B cell (primary cell): ENCODE measurements at regions not wholly inside any gene's neighbourhood (a gene's known extent, or its start where the extent isn't known, plus 50 kb on each side); places are given as distances from the start of the nearest gene placed in this dataset.

Source experiments
- ATAC-seq: fragments of 200-7000 bp; cut with Tn5 transposase; one replicate; pipeline ENCODE4 v1.10.0; 2021; ENCODE audit warnings: low read depth, mild to moderate bottlenecking, moderate number of reproducible peaks, moderate library complexity
- CTCF ChIA-PET: fragments of 350-600 bp; sonication (Branson Sonifier 250); formaldehyde crosslinking; loops from one replicate; lab custom pipeline; 2021; ENCODE audit warnings: antibody characterized with exemption, inconsistent platforms; lab: Charles Lee
- POLR2A ChIA-PET: fragments of 350-600 bp; sonication (Branson Sonifier 250); formaldehyde crosslinking; loops from one replicate; lab custom pipeline; 2021; ENCODE audit warnings: antibody characterized with exemption; lab: Charles Lee
- DNase-seq: peaks from one replicate; pipeline ENCODE4 v3.0.0; 2013
- H2AFZ ChIP-seq: 2 replicates; pipeline ENCODE4 v1.6.1; 2012; ENCODE audit warnings: mild to moderate bottlenecking, low read depth, low read length; ENCODE audit not compliant: insufficient read depth, poor library complexity, severe bottlenecking
- H3K27ac ChIP-seq, 2 donors: 1 replicate in 1 of 2; 2 replicates in 1 of 2; pipeline ENCODE4 v1.5.1; 2012 to 2013; ENCODE audit warnings: low read length in 2 of 2, mild to moderate bottlenecking in 2 of 2, moderate library complexity in 1 of 2
- H3K27me3 ChIP-seq, 4 experiments: fragments of 200-600 bp in 1 of 4; sonication (generic) in 1 of 4; replicated peaks in 1 of 4; 1 replicate in 2 of 4; 2 replicates in 2 of 4; pipeline versions ENCODE4 v1.6.1 to v1.7.0; 2013 to 2016; ENCODE audit warnings: low read length in 3 of 4, mild to moderate bottlenecking in 2 of 4, mixed read lengths in 1 of 4, moderate library complexity in 1 of 4; ENCODE audit not compliant: insufficient read depth in 4 of 4, control insufficient read depth in 3 of 4; ENCODE audit errors: control extremely low read depth in 1 of 4
- H3K36me3 ChIP-seq, 2 experiments: replicated peaks in 1 of 2; 1 replicate in 1 of 2; 2 replicates in 1 of 2; pipeline versions ENCODE4 v1.6.1 to v1.7.1; 2013; ENCODE audit warnings: low read length in 1 of 2; ENCODE audit not compliant: insufficient read depth in 2 of 2, control insufficient read depth in 1 of 2; ENCODE audit errors: control extremely low read depth in 1 of 2, extremely low read depth in 1 of 2
- H3K4me1 ChIP-seq, 2 donors: fragments of 200-600 bp in 1 of 2; sonication (generic) in 1 of 2; 1 replicate in 1 of 2; 2 replicates in 1 of 2; pipeline versions ENCODE4 v1.5.1 to v1.6.1; 2013 to 2017; ENCODE audit warnings: low read length in 2 of 2; ENCODE audit not compliant: control insufficient read depth in 2 of 2, insufficient read depth in 2 of 2
- H3K4me2 ChIP-seq: replicated peaks from 2 replicates; pipeline ENCODE3; 2012; ENCODE audit warnings: mild to moderate bottlenecking, low read depth, low read length; ENCODE audit not compliant: poor library complexity, severe bottlenecking
- H3K4me3 ChIP-seq, 5 experiments: fragments of 200-600 bp in 1 of 5; sonication (generic) in 1 of 5; 1 replicate in 3 of 5; 2 replicates in 2 of 5; pipeline versions ENCODE4 v1.5.1 to v1.7.0; 2011 to 2016; ENCODE audit warnings: low read length in 4 of 5, mild to moderate bottlenecking in 4 of 5, low read depth in 2 of 5, control low read depth in 1 of 5, moderate library complexity in 1 of 5; ENCODE audit not compliant: insufficient read depth in 1 of 5; ENCODE audit errors: control extremely low read depth in 1 of 5, extremely low read depth in 1 of 5
- H3K79me2 ChIP-seq: fragments of 200-600 bp; sonication (generic); one replicate; pipeline ENCODE4 v1.6.0; 2016; ENCODE audit warnings: low read length; ENCODE audit not compliant: control insufficient read depth, insufficient read depth
- H3K9ac ChIP-seq: fragments of 200-600 bp; sonication (generic); 2 replicates; pipeline ENCODE4 v1.6.1; 2017; ENCODE audit warnings: mild to moderate bottlenecking, low read length, moderate library complexity
- H3K9me3 ChIP-seq, 3 donors: one replicate each; pipeline versions ENCODE4 v1.6.1 to v1.7.1; 2013; ENCODE audit warnings: low read length in 2 of 3; ENCODE audit not compliant: control insufficient read depth in 2 of 3, insufficient read depth in 1 of 3; ENCODE audit errors: control extremely low read depth in 1 of 3
- H4K20me1 ChIP-seq: 2 replicates; pipeline ENCODE4 v1.6.0; 2012; ENCODE audit warnings: mild to moderate bottlenecking, low read length; ENCODE audit not compliant: insufficient read depth, control insufficient read depth, poor library complexity, severe bottlenecking
- H3K27ac Mint-ChIP-seq: one replicate; pipeline ENCODE4 v1.8.0; 2021; ENCODE audit warnings: mixed read lengths
- H3K27me3 Mint-ChIP-seq: one replicate; pipeline ENCODE4 v1.8.0; 2021; ENCODE audit warnings: mixed read lengths
- H3K4me1 Mint-ChIP-seq: one replicate; pipeline ENCODE4 v1.8.0; 2021; ENCODE audit warnings: mixed read lengths
- H3K4me3 Mint-ChIP-seq: one replicate; pipeline ENCODE4 v1.8.0; 2021; ENCODE audit warnings: mixed read lengths
- H3K9me3 Mint-ChIP-seq: one replicate; pipeline ENCODE4 v1.8.0; 2022; ENCODE audit warnings: mixed read lengths; ENCODE audit not compliant: insufficient read depth
- CTCF ChIP-seq: fragments of 200-600 bp; IDR thresholded peaks from one replicate; pipeline ENCODE4 v1.8.0; 2022; ENCODE audit warnings: antibody characterized with exemption, mild to moderate bottlenecking
- EZH2 ChIP-seq: IDR thresholded peaks from 2 replicates; pipeline ENCODE4 v1.6.1; 2012; ENCODE audit warnings: borderline replicate concordance, low read depth, mild to moderate bottlenecking, moderate library complexity, low read length; ENCODE audit not compliant: insufficient read depth, poor library complexity, severe bottlenecking
- WGBS: methylation state at CpG from one replicate; pipeline ENCODE4 v1.1.5; 2013; ENCODE audit warnings: missing lambda C conversion rate; ENCODE audit not compliant: insufficient coverage; 5-methylcytosine and 5-hydroxymethylcytosine counted together
- intact Hi-C: fragments of 100-400 bp; cut with micrococcal nuclease; formaldehyde crosslinking; loops from one replicate; pipeline ENCODE4 v1.10.0; 2022

GRCh38 chr1:191963286-191963685 lies 195.0 kb upstream of the RGS18 start:
- Histone ChIP-seq H3K27me3 (no peaks in the 10 kb centered on the region), H3K36me3 (no peaks in the 10 kb centered on the region), H3K79me2 (no peaks in the 10 kb centered on the region), H3K9ac (no peak overlapping the region), H3K4me2 (no peak overlapping the region), H3K9me3 (no peaks in the 10 kb centered on the region), H3K4me3 (no peak overlapping the region), H3K4me1 (no peaks in the 10 kb centered on the region), H3K27ac (no peak overlapping the region), H4K20me1 (no peaks in the 10 kb centered on the region), H2AFZ (no peak overlapping the region)
- Mint-ChIP-seq H3K9me3 (no peaks in the 10 kb centered on the region), H3K4me3 (no peak overlapping the region), H3K4me1 (no peaks in the 10 kb centered on the region), H3K27ac (no peak overlapping the region), H3K27me3 (no peaks in the 10 kb centered on the region)
- CTCF ChIA-PET, result no interaction called here
- ATAC-seq (no peak), DNase-seq (no peak)
- POLR2A ChIA-PET, result interaction anchor here (0.8 kb wide), 1 partner anchor 20 kb away, joined by 3 read pairs; no protein-coding TSS in a partner anchor
- TF ChIP-seq CTCF, result no peak
- no peak for TF ChIP-seq EZH2
- intact Hi-C loops, result no loop called here
- 67% methylated on average over 1 of the region's 2 CpGs for WGBS

- Mint-ChIP-seq H3K4me3 (no peak overlapping the region), H3K27ac (no peak overlapping the region), H3K4me1 (no peaks in the 10 kb centered on the region), H3K9me3 (no peaks in the 10 kb centered on the region), H3K27me3 (no peaks in the 10 kb centered on the region)
- H3K9me3 ChIP-seq, result no peaks in the 10 kb centered on the region
- no peak overlapping the region for H3K27ac ChIP-seq
- no peaks in the 10 kb centered on the region for H4K20me1 ChIP-seq
- H2AFZ ChIP-seq, result no peak overlapping the region
- no peak overlapping the region for H3K4me3 ChIP-seq
- no peak overlapping the region for H3K9ac ChIP-seq
- WGBS, result no CpG with 5 or more reads among the region's 3 CpGs
- H3K36me3 ChIP-seq, result no peaks in the 10 kb centered on the region
- H3K4me1 ChIP-seq, result no peaks in the 10 kb centered on the region
- no peaks in the 10 kb centered on the region for H3K27me3 ChIP-seq
- DNase-seq (no peak), ATAC-seq (no peak)
- ChIA-PET POLR2A (interaction anchor here (0.8 kb wide), 1 partner anchor 21 kb away, joined by 3 read pairs; no protein-coding TSS in a partner anchor), CTCF (no interaction called here)
- intact Hi-C loops, result no loop called here
- TF ChIP-seq CTCF (no peak), EZH2 (no peak)
- H3K79me2 ChIP-seq, result no peaks in the 10 kb centered on the region
- H3K4me2 ChIP-seq, result no peak overlapping the region
Observed at GRCh38 chr1:191963781-191964455, 194.3 kb upstream of the RGS18 start.
